ENCODE measurements at regions not wholly inside any gene's neighbourhood (a gene's known extent, or its start where the extent isn't known, plus 50 kb on each side); places are given as distances from the start of the nearest gene placed in this dataset.

- no peak for TF ChIP-seq ARID4B (CRISPR knock-in tag; IDR thresholded peaks at IDR 0.05; ENCODE audit: borderline replicate concordance)
- no peak for TF ChIP-seq NR2C2 (CRISPR knock-in tag; IDR thresholded peaks at IDR 0.05)
- no peak for TF ChIP-seq CTCF (IDR thresholded peaks at IDR 0.05)
- no peak for TF ChIP-seq SMAD4 (CRISPR knock-in tag; IDR thresholded peaks at IDR 0.05)
- no peak for TF ChIP-seq ZNF219 (CRISPR knock-in tag; IDR thresholded peaks at IDR 0.05; ENCODE audit: borderline replicate concordance)
- no peak for TF ChIP-seq CDX4 (CRISPR knock-in tag; IDR thresholded peaks at IDR 0.05; ENCODE audit: borderline replicate concordance)
- no peak for TF ChIP-seq ZNF416 (CRISPR knock-in tag; IDR thresholded peaks at IDR 0.05)
- TF ChIP-seq ZBTB21 (CRISPR knock-in tag; IDR thresholded peaks at IDR 0.05; ENCODE audit: borderline replicate concordance), result no peak
- TF ChIP-seq ZBTB43 (CRISPR knock-in tag; IDR thresholded peaks at IDR 0.05), result no peak
- TF ChIP-seq SMAD3 (CRISPR knock-in tag; IDR thresholded peaks at IDR 0.05; ENCODE audit: borderline replicate concordance), result no peak
- no peak for TF ChIP-seq NR1H2 (CRISPR knock-in tag; IDR thresholded peaks at IDR 0.05)
- no peak for TF ChIP-seq ERG (CRISPR knock-in tag; IDR thresholded peaks at IDR 0.05)
These were observed 273.9 kb downstream of the RAB38 start (continued) for GRCh38 chr11:87901341-87901740.

GRCh38 chr11:87897921-87898320 lies 277.3 kb downstream of the RAB38 start:
- Mint-ChIP-seq H3K36me3 (no peaks in the 10 kb centered on the region), H3K27me3 (ENCODE audit: low read depth) (no peaks in the 10 kb centered on the region), H3K4me3 (no peak overlapping the region), H3K4me1 (peaks cover 6% of the 10 kb centered on the region), H3K9me3 (no peaks in the 10 kb centered on the region), H3K27ac (no peak overlapping the region)
- ChIA-PET POLR2A (no interaction called here), CTCF (no interaction called here)
- no peak for DNase-seq (ENCODE audit: low spot score)
- no peak for TF ChIP-seq FOXJ3 (CRISPR knock-in tag; IDR thresholded peaks at IDR 0.05; ENCODE audit: borderline replicate concordance)
- no peak for TF ChIP-seq ZNF281 (CRISPR knock-in tag; IDR thresholded peaks at IDR 0.05)
- TF ChIP-seq FOXP1 (CRISPR knock-in tag; IDR thresholded peaks at IDR 0.05; ENCODE audit: borderline replicate concordance), result no peak
- no peak for TF ChIP-seq GRHL2 (CRISPR knock-in tag; IDR thresholded peaks at IDR 0.05; ENCODE audit: insufficient replicate concordance, severe bottlenecking)
- no peak for TF ChIP-seq ZSCAN18 (CRISPR knock-in tag; IDR thresholded peaks at IDR 0.05)
- TF ChIP-seq GTF2I (CRISPR knock-in tag; conservative IDR thresholded peaks at IDR 0.05), result no peak
- no peak for TF ChIP-seq ZNF512 (CRISPR knock-in tag; IDR thresholded peaks at IDR 0.05; ENCODE audit: borderline replicate concordance)
- TF ChIP-seq ZBTB43 (CRISPR knock-in tag; IDR thresholded peaks at IDR 0.05), result no peak
- ATAC-seq, result no peak
